Neural cell (in vitro differentiated cells): ENCODE measurements at regions not wholly inside any gene's neighbourhood (a gene's known extent, or its start where the extent isn't known, plus 50 kb on each side); places are given as distances from the start of the nearest gene placed in this dataset.

Experiments used
- H2AFZ ChIP-seq: fragments of 200-600, 300-800 bp; sonication (generic), shearing (Covaris generic); 2 replicates; pipeline ENCODE4 v1.6.0; 2014; ENCODE audit warnings: low read depth, mild to moderate bottlenecking, antibody characterized with exemption, low read length, moderate library complexity
- H3F3A ChIP-seq: fragments of 200-600 bp; shearing (Covaris generic); 2 replicates; pipeline ENCODE4 v1.6.1; 2016; ENCODE audit warnings: mild to moderate bottlenecking, moderate library complexity, mixed read lengths, antibody characterized with exemption, low read length; ENCODE audit not compliant: insufficient read depth, poor library complexity, severe bottlenecking
- H3K27ac ChIP-seq: fragments of 200-600, 300-800 bp; sonication (generic), shearing (Covaris generic); 2 replicates; pipeline ENCODE4 v1.5.1; 2014; ENCODE audit warnings: mild to moderate bottlenecking, low read length, moderate library complexity
- H3K27me3 ChIP-seq: fragments of 300-800, 200-600 bp; sonication (generic), shearing (Covaris generic); 2 replicates; pipeline ENCODE4 v1.6.0; 2014; ENCODE audit warnings: mild to moderate bottlenecking, low read depth, low read length, moderate library complexity; ENCODE audit not compliant: insufficient read depth
- H3K36me3 ChIP-seq: fragments of 300-800, 200-600 bp; sonication (generic), shearing (Covaris generic); 2 replicates; pipeline ENCODE4 v1.5.1; 2014; ENCODE audit warnings: mild to moderate bottlenecking, antibody characterized with exemption, low read length, moderate library complexity; ENCODE audit not compliant: insufficient read depth
- H3K4me2 ChIP-seq: fragments of 300-800, 200-600 bp; sonication (generic), shearing (Covaris generic); 2 replicates; pipeline ENCODE4 v1.6.0; 2014; ENCODE audit warnings: mild to moderate bottlenecking, low read length
- H3K4me3 ChIP-seq: fragments of 300-800, 200-600 bp; sonication (generic), shearing (Covaris generic); 2 replicates; pipeline ENCODE4 v1.5.1; 2014; ENCODE audit warnings: mild to moderate bottlenecking, low read length, moderate library complexity
- H3K79me2 ChIP-seq: fragments of 200-600 bp; shearing (Covaris generic); replicated peaks from 2 replicates; pipeline ENCODE4 v1.6.0; 2014; ENCODE audit warnings: mild to moderate bottlenecking, low read length, moderate library complexity; ENCODE audit not compliant: insufficient read depth
- H3K9ac ChIP-seq: fragments of 300-800, 200-600 bp; sonication (generic), shearing (Covaris generic); 2 replicates; pipeline ENCODE4 v1.6.1; 2016; ENCODE audit warnings: mild to moderate bottlenecking, low read length, mixed read lengths
- H3K9me2 ChIP-seq: fragments of 200-600 bp; shearing (Covaris generic); 2 replicates; pipeline ENCODE4 v1.6.1; 2016; ENCODE audit warnings: mild to moderate bottlenecking, low read length, mixed read lengths; ENCODE audit not compliant: insufficient read depth
- H3K9me3 ChIP-seq: fragments of 200-600, 300-800 bp; sonication (generic), shearing (Covaris generic); 2 replicates; pipeline ENCODE4 v1.6.1; 2016; ENCODE audit warnings: mild to moderate bottlenecking, mixed run types, low read length, moderate library complexity, mixed read lengths
- H4K20me1 ChIP-seq: fragments of 200-600 bp; shearing (Covaris generic); 2 replicates; pipeline ENCODE4 v1.6.1; 2016; ENCODE audit warnings: mild to moderate bottlenecking, mixed run types; ENCODE audit not compliant: insufficient read depth
- EP300 ChIP-seq: fragments of 450-650 bp; conservative IDR thresholded peaks from 2 replicates; pipeline ENCODE4 v1.6.1; 2014; ENCODE audit warnings: antibody characterized with exemption, mild to moderate bottlenecking, moderate library complexity; ENCODE audit not compliant: poor library complexity, severe bottlenecking
- EZH2 ChIP-seq: fragments of 200-600, 300-800 bp; shearing (Covaris generic), sonication (generic); IDR thresholded peaks from 2 replicates; pipeline ENCODE4 v1.6.1; 2014; ENCODE audit warnings: antibody characterized with exemption, low read length, borderline replicate concordance, mild to moderate bottlenecking; ENCODE audit not compliant: insufficient read depth, poor library complexity, severe bottlenecking
- MXI1 ChIP-seq: fragments of 450-650 bp; conservative IDR thresholded peaks from 2 replicates; pipeline ENCODE4 v1.6.1; 2014; ENCODE audit warnings: antibody characterized with exemption, mild to moderate bottlenecking; ENCODE audit not compliant: poor library complexity, severe bottlenecking
- POLR2AphosphoS5 ChIP-seq: IDR thresholded peaks from 2 replicates; pipeline ENCODE4 v1.6.1; 2012
- RAD21 ChIP-seq: fragments of 450-650 bp; conservative IDR thresholded peaks from 2 replicates; pipeline ENCODE4 v1.6.1; 2014; ENCODE audit warnings: antibody characterized with exemption, mild to moderate bottlenecking, moderate library complexity
- REST ChIP-seq: IDR thresholded peaks from 2 replicates; pipeline ENCODE4 v1.6.1; 2012; ENCODE audit warnings: borderline replicate concordance
- TF ChIP-seq, protein P1 (sequence below): fragments of 450-650 bp; IDR thresholded peaks from 2 replicates; pipeline ENCODE4 v1.5.1; 2014; ENCODE audit warnings: antibody characterized with exemption, mild to moderate bottlenecking, moderate library complexity; ENCODE audit not compliant: poor library complexity, severe bottlenecking

- no peak overlapping the region for H3K4me2 ChIP-seq
- no peaks in the 10 kb centered on the region for H3K9me3 ChIP-seq
- no peaks in the 10 kb centered on the region for H3K9me2 ChIP-seq
- no peak overlapping the region for H2AFZ ChIP-seq
- H4K20me1 ChIP-seq: no peaks in the 10 kb centered on the region
- no peak overlapping the region for H3K27ac ChIP-seq
- no peak overlapping the region for H3K9ac ChIP-seq
- TF ChIP-seq POLR2AphosphoS5: no peak
- TF ChIP-seq MXI1: no peak
- no peak for TF ChIP-seq EP300
- TF ChIP-seq RAD21: no peak
- TF ChIP-seq, protein P1, sequence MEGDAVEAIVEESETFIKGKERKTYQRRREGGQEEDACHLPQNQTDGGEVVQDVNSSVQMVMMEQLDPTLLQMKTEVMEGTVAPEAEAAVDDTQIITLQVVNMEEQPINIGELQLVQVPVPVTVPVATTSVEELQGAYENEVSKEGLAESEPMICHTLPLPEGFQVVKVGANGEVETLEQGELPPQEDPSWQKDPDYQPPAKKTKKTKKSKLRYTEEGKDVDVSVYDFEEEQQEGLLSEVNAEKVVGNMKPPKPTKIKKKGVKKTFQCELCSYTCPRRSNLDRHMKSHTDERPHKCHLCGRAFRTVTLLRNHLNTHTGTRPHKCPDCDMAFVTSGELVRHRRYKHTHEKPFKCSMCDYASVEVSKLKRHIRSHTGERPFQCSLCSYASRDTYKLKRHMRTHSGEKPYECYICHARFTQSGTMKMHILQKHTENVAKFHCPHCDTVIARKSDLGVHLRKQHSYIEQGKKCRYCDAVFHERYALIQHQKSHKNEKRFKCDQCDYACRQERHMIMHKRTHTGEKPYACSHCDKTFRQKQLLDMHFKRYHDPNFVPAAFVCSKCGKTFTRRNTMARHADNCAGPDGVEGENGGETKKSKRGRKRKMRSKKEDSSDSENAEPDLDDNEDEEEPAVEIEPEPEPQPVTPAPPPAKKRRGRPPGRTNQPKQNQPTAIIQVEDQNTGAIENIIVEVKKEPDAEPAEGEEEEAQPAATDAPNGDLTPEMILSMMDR: no peak
- no peaks in the 10 kb centered on the region for H3K27me3 ChIP-seq
- no peaks in the 10 kb centered on the region for H3K36me3 ChIP-seq
- H3K79me2 ChIP-seq: no peaks in the 10 kb centered on the region
- H3F3A ChIP-seq: no peaks in the 10 kb centered on the region
- H3K4me3 ChIP-seq: no peak overlapping the region
Observed at GRCh38 chr5:173835131-173835530, 53.0 kb upstream of the CPEB4 start.

DNA sequence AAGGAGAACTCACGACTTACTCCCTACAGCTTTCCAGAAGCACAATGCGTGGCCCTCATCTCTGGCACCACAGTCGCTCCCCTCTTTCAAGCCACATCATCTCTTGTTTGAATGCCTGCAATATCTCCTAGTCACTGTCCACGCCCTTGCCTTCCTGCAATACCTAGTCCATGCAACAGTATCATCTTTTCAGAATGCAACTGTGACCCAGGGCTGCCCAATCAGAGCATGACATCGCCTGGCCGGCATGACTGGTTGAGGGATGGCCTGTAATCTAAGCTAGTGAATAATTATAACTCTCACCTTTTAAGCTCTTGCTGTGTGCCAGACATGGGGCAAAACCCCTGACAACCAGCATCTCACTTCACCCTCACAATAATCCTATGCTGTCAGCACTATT, 52.5 kb upstream of the CPEB4 start:
- Histone ChIP-seq H4K20me1 (no peaks in the 10 kb centered on the region), H3K9me3 (no peaks in the 10 kb centered on the region), H3K36me3 (no peaks in the 10 kb centered on the region), H3K9ac (no peak overlapping the region), H3K4me3 (no peak overlapping the region), H3K4me2 (no peak overlapping the region), H3K27me3 (no peaks in the 10 kb centered on the region), H3K9me2 (no peaks in the 10 kb centered on the region), H3F3A (no peaks in the 10 kb centered on the region), H3K79me2 (no peaks in the 10 kb centered on the region), H3K27ac (no peak overlapping the region), H2AFZ (no peak overlapping the region)
- TF ChIP-seq REST (no peak), EP300 (no peak), EZH2 (no peak), POLR2AphosphoS5 (no peak)
- TF ChIP-seq, protein P1: no peak
